ENCODE measurements at regions not wholly inside any gene's neighbourhood (a gene's known extent, or its start where the extent isn't known, plus 50 kb on each side); places are given as distances from the start of the nearest gene placed in this dataset.

DNA sequence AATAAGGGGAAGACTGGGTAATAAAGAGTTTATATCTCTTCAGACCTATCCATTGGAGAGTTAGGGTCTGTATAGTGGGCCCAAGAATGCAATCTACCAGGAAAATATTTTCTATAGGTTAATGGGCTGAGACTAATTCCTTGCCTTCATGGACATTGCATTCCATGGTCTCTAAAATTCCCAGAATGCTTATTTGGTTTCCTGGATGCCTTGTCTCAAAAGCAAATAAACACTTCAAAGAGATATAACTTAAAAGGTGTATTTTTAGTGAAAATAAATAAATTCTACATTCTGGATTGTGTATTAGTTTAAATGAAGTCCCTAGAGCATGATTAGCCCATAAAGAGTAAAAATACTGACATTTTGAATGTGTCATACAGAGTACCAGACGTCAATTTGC lies 550.1 kb upstream of the PKN2 start:
- no peak for DNase-seq (ENCODE audit: low read depth in 2 of 2)

DNA sequence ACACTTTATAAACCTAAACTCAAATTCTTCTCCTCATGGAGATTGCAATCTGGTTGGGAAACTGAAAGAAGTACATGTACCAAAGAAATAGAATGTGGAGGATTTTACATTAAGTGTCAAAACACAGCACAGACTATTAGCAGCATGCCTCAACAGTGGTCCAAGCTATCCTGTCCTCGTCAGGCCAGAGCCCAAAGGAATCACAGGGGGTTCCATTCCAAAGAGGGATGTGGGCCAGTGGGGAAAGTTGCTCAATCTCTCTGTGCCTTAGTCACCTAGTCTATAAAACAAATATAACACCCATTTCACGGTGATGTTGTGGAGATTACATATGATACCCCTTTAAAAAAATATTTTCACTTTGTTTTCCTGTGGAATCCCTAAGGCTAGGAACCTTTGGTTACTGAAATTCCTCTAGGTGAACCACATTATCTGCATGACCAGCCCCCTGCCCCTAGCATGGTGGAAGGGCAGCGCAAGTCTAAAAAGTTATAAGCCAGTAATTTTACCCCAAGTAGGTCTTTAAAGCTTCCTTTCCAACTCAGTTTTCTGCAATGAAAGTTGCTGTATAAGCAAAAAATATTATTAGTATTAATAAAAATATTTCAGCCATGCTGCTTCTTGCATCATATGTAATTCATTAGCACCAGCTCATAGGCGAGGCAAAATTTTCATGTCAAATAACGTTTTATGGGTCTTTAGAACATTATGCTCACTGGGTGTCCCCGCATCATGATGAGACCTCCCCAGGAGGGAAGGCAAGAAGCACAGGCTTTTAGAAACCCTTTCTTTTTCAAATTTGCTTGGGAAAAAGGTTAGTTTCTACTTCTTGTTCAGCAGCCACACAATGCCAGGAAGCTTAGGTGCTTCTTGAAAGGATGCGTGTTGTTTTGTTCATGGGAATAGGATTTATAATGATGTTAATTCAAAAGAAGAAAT lies 548.8 kb upstream of the PKN2 start:
- no peak for DNase-seq (ENCODE audit: low read depth in 2 of 2)

- DNase-seq (ENCODE audit: low read depth in 2 of 2), result no peak
These were observed 544.4 kb upstream of the PKN2 start for GRCh38 chr1:88139633-88140032.

DNA sequence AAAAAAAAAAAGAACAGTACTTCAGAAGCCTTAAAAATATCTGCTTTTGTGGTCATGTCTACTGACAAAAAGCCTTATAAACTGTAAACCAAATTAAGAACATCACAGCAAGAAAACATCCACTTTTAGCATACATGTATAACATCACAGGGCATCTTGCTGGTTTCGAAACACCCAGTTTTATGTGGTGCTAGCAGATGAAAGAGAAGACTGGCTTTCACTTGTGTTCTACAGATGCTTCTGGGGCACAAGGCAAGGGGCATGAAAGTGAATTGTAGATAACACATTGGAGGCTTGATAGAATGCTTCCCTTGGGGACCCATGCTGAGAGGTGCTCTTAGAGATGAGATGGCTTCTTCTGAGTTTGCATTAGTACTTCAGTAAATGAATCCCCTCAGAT lies 543.7 kb upstream of the PKN2 start:
- DNase-seq (ENCODE audit: low read depth in 2 of 2), result no peak

GRCh38 chr1:88141499-88142074 lies 542.5 kb upstream of the PKN2 start:
- DNase-seq (ENCODE audit: low read depth in 2 of 2), result no peak

GRCh38 chr1:88145752-88146151 lies 538.3 kb upstream of the PKN2 start:
- no peak for DNase-seq (ENCODE audit: low read depth in 2 of 2)

DNA sequence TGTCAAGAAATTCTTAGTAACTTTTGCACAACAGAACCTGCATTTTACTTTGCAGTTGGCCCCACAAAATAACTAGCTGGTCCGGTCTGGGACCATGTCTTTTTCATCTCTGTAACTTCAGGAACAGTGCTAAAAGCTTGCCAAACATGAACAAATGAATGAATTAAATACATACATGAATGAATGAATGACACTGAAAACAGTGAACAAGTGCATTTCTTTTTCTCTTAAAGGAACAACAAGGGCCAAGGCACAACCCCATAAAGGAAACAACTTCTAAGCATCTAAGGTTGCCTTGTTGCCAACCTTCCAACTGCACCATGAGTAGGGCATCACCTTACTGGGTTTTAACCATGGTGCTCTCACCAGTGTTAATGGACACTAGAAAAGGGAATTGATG lies 534.4 kb upstream of the PKN2 start:
- no peak for DNase-seq (ENCODE audit: low read depth in 2 of 2)

DNA sequence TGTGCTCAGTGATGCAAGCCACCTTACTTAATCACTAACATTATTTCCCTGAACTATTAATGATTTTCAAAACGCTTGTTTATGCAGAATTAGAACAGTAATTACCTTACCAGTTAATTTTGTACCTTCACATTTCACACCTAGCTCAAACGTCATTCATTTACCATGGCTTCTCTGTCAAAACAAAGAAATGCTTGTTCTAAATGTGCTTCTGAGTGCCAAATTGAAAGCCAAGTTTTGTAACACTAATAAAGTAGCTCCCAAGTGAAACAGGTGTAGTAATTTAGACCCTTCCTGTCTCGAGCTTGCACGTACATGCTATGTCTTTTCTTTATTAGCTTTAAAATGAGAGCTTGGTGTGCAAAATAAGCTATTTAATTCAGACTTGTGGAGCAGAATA lies 533.7 kb upstream of the PKN2 start:
- no peak for DNase-seq (ENCODE audit: low read depth in 2 of 2)

DNA sequence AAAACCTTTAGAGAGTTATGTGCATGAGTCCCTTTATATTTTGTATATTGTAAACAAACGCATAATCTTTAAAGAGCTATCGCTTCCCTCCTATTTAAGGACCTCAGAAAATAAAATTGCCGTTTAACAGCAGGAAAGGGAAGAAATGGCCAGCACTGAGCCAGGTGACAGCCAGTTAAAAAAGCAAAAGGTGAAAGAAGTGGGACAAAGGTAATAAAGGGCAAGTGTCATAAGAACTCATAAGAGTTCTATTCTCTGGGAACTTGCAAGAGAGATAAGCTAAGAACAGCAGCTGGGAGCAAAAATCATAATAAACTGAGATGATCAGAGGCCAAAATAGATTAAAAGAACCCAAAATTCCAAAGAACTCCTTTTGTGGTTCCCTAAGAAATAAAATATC lies 520.9 kb upstream of the PKN2 start:
- DNase-seq (ENCODE audit: low read depth in 2 of 2), result no peak

GRCh38 chr1:88168126-88168525 lies 515.9 kb upstream of the PKN2 start:
- no peak for DNase-seq (ENCODE audit: low read depth in 2 of 2)

DNA sequence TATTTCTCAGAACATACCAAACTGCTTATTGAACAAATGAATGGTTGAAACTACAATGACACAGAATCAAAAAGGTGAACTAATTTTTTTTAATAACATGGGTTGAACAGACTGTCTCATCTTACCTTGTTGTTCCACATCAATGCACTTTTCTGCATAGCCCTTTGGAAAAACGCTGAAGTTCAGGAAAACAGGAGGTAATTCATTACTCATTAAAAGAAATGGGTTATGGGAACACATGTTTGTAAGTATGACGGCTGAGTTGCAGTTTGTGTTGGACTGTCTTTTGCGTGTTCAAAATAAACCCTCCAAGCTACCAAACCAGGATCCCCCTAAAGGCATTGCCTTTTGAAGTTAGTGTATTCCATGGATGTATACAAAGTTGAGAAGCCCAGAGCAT lies 514.9 kb upstream of the PKN2 start:
- DNase-seq (ENCODE audit: low read depth in 2 of 2), result no peak

DNA sequence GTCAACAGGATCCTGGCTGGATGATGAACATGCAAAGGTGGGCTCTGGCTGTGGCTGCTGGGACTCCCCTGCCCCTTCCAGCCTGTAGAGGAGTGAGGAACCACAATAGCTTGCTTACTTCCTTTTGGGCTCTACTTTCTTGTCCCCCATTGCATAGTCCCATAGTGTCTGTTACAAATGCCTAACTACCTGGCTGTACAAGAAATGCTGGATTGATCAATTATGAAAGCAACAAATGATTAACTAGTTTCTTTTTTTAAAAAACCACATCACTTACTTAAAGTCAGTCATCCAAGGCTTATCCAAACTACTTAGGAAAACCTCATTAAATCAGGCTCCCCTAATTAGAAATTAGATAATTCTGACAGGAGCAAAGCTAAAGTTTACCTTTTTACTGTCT lies 514.1 kb upstream of the PKN2 start:
- no peak for DNase-seq (ENCODE audit: low read depth in 2 of 2)

GRCh38 chr1:88175120-88175630 lies 508.9 kb upstream of the PKN2 start:
- no peak for DNase-seq (ENCODE audit: low read depth in 2 of 2)

DNA sequence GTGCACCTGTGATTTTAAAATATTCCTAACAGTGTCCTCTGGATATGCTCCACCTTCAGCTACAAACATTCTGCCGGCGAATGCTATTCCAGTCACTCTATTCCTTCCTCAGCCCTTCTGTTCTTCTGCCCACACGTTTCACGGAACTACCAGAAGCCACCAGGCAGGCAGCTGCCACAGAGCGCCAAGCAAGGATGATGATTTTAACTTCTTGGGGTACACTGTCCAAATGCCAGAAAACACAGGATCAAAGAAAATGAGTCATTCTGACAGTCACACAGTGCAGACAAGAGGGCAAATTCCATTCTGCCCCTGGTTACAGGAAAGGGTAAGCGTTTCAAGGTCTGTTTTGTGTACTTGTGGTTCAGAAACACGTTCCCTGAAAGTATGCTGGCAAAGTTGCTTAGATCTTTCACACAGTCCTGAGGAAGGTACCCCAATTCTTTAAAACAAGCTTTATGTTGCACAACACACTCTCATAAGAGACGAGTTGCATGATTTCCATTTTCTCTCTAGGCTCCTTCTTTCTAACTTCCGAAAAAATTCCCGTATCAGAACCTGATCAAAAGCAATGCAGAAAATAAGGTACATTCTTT lies 508.3 kb upstream of the PKN2 start:
- DNase-seq (ENCODE audit: low read depth in 2 of 2), result no peak

DNA sequence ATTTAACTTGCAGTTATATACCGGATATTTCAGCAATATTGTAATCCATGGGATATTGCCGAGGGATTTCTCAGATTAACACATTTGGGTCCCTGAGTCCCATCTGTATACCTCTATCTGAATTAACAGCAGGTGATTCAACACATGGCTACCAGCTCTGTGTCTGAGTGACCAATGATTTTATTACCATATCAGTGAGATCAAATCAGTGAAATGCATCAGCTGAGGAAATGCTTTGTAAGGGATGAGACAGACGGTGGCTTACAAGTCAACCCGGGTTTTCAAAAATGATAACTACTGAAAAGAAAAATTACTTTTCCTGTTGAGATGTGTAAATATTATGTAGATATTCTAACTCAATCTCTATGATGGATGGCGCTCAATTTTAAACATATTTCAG lies 504.1 kb upstream of the PKN2 start:
- DNase-seq (ENCODE audit: low read depth in 2 of 2), result no peak

GRCh38 chr1:88180449-88181108 lies 503.5 kb upstream of the PKN2 start:
- DNase-seq (ENCODE audit: low read depth in 2 of 2), result peak; percentile 40 to 70

DNA sequence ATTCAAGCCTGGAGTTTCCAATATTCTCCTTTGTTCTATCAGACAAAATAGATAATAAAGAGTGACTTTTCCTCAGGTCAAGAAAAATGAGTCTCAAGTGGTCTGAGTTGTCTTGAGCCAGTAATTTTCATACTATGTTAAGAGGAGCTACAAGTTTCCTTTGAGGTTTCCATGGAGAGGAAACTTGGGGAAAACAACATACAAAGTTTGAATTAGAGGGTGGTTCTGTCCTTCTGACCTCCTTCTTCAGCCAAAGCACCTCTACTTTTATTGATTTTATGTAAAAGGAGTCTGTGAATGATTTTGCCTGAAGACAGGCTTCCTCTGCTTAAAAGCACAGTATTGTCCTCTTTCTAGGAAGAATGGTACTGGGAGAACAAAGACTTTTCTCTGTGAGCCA lies 497.2 kb upstream of the PKN2 start:
- DNase-seq (ENCODE audit: low read depth in 2 of 2), result no peak

GRCh38 chr1:88188038-88188437 lies 496.0 kb upstream of the PKN2 start:
- DNase-seq (ENCODE audit: low read depth in 2 of 2), result no peak

- no peak for DNase-seq (ENCODE audit: low read depth in 2 of 2)
These were observed 494.5 kb upstream of the PKN2 start for GRCh38 chr1:88189525-88189924.

DNA sequence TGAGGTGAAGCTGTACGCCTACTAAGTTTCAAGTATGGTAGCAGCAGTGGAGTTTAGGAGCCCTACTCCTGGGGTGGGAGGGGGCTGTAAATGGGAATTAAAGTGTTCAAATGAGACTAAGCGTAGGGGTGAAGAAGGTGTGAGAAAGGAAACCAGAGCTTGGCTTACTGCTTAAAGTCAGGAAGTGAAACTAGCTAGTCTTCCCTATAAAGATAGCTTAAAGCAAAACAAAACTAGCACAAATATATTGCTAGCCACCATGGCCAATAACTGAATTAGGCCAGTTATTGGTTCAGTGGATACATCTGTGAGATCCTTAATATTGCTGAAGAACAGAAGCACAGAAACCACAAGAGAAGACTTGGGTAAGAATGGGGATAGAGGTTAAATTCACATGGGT lies 492.2 kb upstream of the PKN2 start:
- no peak for DNase-seq (ENCODE audit: low read depth in 2 of 2)

- no peak for DNase-seq (ENCODE audit: low read depth in 2 of 2)
These were observed 489.5 kb upstream of the PKN2 start for GRCh38 chr1:88194542-88194941.

- no peak for DNase-seq (ENCODE audit: low read depth in 2 of 2)
These were observed 483.5 kb upstream of the PKN2 start for GRCh38 chr1:88200545-88200944.
